HG03108 (cell line): ENCODE measurements at regions not wholly inside any gene's neighbourhood (a gene's known extent, or its start where the extent isn't known, plus 50 kb on each side); places are given as distances from the start of the nearest gene placed in this dataset.
"Not testable (repeated sequence)": the region's sequence is repeated elsewhere in the genome, so short reads cannot be mapped to it uniquely, and the experiment has no call there.

ENCODE experiments used
- ATAC-seq: cut with Tn5 transposase; IDR thresholded peaks from one replicate; pipeline ENCODE4 v1.9.1; 2021; ENCODE audit warnings: moderate library complexity; ENCODE audit not compliant: unreplicated experiment

DNA sequence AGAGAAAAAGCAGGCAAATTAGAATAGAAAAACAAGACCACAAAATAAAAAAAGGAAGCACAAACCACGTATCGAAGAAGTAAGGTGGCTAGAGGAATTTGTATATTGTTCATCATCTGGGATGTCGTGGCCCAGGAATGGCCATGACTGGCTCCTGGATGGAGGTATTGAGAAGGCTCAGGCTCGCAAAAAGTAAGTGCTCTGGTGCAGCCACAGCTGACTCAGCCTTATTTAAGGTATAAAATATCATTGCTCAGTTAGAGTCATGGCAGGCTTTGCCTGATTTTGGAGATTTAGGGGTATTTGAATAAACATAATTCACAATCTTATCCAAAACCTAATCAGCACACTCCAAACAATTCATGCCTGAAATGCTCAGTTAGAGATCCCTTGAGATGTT is 78.4 kb upstream of the FANCL start:
- ATAC-seq, result no peak

DNA sequence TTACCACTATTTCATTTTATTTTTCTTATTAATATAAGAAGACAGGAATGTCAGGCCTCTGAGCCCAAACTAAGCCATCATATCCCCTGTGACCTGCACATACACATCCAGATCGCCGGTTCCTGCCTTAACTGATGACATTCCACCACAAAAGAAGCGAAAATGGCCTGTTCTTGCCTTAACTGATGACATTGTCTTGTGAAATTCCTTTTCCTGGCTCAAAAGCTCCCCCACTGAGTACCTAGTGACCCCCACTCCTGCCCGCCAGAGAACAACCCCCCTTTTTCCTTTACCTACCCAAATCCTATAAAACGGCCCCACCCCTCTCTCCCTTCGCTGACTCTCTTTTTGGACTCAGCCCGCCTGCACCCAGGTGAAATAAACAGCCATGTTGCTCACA is 77.8 kb upstream of the FANCL start:
- ATAC-seq, result not testable (repeated sequence)

DNA sequence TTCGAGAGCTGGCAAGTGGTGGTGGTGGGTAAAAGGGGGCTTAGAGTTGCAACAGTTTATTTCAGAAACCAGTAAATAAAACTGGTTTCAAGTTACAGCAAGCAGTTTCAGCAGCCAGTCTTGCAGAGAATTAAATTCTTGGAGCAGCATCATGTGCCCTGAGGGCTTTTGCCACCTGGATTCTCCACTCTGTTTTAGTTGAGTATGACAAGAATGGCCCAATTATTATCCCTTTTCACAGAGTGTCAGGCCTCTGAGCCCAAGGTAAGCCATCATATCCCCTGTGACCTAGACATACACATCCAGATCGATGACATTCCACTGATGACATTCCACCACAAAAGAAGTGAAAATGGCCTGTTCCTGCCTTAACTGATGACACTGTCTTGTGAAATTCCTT is 72.8 kb upstream of the FANCL start:
- no peak for ATAC-seq

DNA sequence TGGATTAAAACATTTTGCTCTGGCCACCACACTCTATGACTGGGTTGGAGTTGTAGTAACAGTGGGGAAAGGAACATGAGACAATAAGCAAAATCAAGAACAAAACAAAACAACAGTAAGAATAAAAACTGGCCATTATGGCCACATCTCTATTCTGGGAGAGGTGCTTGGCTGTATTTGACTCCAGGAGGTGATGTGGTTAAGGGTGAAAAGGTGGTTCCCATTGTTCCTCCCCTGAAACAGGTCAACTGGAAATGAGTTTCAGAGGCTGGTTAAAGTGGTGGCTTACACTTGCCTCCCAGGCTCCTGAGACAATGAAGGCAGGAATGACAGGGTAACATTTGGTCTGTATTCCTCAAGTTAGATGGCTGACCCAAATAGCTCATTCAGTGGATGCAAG is 67.3 kb upstream of the FANCL start:
- no peak for ATAC-seq

DNA sequence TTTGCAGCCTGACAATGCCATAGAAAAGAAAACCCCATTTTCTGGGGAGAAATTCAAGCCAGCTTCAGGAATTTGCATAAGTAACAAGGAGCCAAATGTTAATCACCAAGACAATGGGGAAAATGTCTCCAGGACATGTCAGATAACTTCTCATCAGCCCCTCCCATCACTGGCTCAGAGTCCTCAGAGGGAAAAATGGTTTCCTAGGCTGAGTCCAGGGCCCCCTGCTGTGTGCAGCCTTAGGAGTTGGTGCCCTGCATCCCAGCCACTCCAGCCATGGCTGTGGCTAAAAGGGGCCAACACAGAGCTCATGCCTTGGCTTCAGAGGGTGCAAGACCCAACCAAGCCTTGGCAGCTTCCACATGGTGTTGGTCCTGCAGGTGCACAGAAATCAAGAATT is 63.7 kb upstream of the FANCL start:
- ATAC-seq, result no peak

DNA sequence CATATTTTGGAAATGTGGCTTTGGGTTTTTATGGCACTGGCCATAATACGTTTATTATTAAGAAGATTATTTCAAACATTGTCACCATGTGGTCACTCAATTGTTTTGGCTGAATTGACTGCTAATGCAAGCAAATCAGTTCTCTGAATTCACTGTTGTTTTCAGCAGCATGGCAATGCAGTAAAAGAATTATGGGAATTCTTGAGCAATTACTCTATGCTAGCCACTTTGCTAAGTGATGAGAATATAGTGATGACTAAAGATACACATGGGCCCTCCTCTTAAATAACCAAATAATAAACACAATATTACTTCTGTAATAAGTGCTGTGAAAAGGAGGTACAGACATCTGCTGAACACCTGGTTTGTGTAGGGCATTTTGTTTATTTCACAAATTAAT is 58.0 kb upstream of the FANCL start:
- ATAC-seq, result no peak

DNA sequence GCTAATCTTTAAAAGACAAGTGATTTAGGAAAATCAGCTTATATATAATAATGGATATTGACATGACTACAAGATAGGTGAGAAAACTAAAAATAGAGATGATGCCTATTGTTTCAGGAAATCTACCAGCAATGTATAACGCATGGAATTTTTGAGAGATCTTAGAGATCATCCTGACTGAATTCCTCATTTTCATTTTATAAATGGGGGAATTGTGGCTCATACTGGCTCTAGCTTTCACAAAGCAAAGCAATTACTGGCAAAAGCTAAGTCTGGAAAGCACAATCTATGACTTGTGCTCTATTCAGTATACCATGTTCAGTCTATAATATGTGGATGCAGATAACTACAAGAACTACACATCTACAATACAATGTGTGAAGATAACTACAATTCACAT is 51.9 kb upstream of the FANCL start:
- no peak for ATAC-seq

DNA sequence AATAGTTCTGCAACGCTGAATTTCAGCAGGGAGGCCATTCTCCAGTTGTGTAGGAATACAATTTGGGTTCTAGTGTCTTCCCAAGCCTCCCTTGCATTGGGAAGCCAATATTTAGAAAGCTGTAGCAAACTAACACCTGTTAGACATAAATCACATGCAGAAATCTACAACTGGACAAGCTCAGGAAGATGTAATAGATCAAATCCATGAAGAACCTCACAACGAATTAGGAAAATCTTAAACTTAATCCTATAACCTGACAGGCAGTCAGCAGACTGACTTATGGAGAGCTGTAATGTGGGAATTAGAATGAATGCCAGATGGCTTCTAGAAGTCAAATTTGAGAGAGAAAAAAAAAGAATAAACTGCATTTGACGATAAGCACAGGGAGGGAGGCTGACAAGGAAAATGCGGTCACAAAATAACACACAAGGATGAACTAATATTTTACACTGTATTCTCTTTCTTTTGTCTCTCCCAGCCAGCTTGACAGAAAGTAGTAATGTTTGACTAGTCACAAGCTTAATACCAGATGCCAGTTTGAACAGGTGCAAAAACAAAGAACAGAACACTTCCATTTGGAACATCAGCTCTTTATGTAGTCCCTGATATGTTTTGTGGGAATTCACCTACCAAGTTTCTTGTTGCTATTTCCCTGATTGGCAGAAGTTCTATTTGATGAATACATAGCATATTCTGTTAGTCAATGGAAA is 50.8 kb upstream of the FANCL start:
- ATAC-seq, result no peak
